Karpas-422 (cell line): ENCODE measurements at regions not wholly inside any gene's neighbourhood (a gene's known extent, or its start where the extent isn't known, plus 50 kb on each side); places are given as distances from the start of the nearest gene placed in this dataset.

ENCODE experiments used
- DNase-seq: peaks from one replicate; pipeline ENCODE4 v3.0.0-alpha.2; 2015
- H2AFZ ChIP-seq: fragments of 200-600 bp; sonication (generic); 2 replicates; pipeline ENCODE4 v1.6.1; 2014; ENCODE audit warnings: antibody characterized with exemption, low read length, mixed read lengths
- H3K27ac ChIP-seq: fragments of 200-600 bp; sonication (generic); 2 replicates; pipeline ENCODE4 v1.5.1; 2014; ENCODE audit warnings: mild to moderate bottlenecking, low read length, moderate library complexity
- H3K27me3 ChIP-seq: fragments of 200-600 bp; sonication (generic); 2 replicates; pipeline ENCODE4 v1.6.1; 2014; ENCODE audit warnings: low read length, mixed read lengths
- H3K36me3 ChIP-seq: fragments of 200-600 bp; sonication (generic); 2 replicates; pipeline ENCODE4 v1.6.1; 2014; ENCODE audit warnings: low read length, mixed read lengths; ENCODE audit not compliant: insufficient read depth
- H3K4me1 ChIP-seq: fragments of 200-600 bp; sonication (generic); 2 replicates; pipeline ENCODE4 v1.6.1; 2014; ENCODE audit warnings: mild to moderate bottlenecking, low read length, mixed read lengths
- H3K4me2 ChIP-seq: fragments of 200-600 bp; sonication (generic); 2 replicates; pipeline ENCODE4 v1.6.1; 2014; ENCODE audit warnings: low read length, low read depth, mild to moderate bottlenecking; ENCODE audit not compliant: poor library complexity, severe bottlenecking
- H3K4me3 ChIP-seq: fragments of 200-600 bp; sonication (generic); 2 replicates; pipeline ENCODE4 v1.5.1; 2014; ENCODE audit warnings: mild to moderate bottlenecking, antibody characterized with exemption, low read length, mixed read lengths
- H3K79me2 ChIP-seq: fragments of 200-600 bp; sonication (generic); 2 replicates; pipeline ENCODE4 v1.6.1; 2014; ENCODE audit warnings: mild to moderate bottlenecking, low read length, mixed read lengths
- H3K9ac ChIP-seq: fragments of 200-600 bp; sonication (generic); 2 replicates; pipeline ENCODE4 v1.6.0; 2014; ENCODE audit warnings: low read length
- H3K9me2 ChIP-seq: fragments of 200-600 bp; sonication (generic), shearing (Covaris generic); replicated peaks from 2 replicates; pipeline ENCODE4 v1.6.0; 2014; ENCODE audit warnings: mild to moderate bottlenecking, low read length, moderate library complexity; ENCODE audit not compliant: insufficient read depth
- H3K9me3 ChIP-seq: fragments of 300-700, 200-600 bp; sonication (generic); 2 replicates; pipeline ENCODE4 v1.6.1; 2014; ENCODE audit warnings: low read length, mixed read lengths
- H4K20me1 ChIP-seq: fragments of 200-600 bp; sonication (generic); 2 replicates; pipeline ENCODE4 v1.6.1; 2014; ENCODE audit warnings: mild to moderate bottlenecking, antibody characterized with exemption, low read length, low read depth; ENCODE audit not compliant: insufficient read depth

GRCh38 chr10:59959504-59960018 is 53.2 kb upstream of the CCDC6 start:
- Histone ChIP-seq H3K4me1 (no peaks in the 10 kb centered on the region), H4K20me1 (no peaks in the 10 kb centered on the region), H3K9me2 (no peaks in the 10 kb centered on the region), H3K79me2 (no peaks in the 10 kb centered on the region), H3K4me3 (no peak overlapping the region), H2AFZ (no peak overlapping the region), H3K27ac (no peak overlapping the region), H3K27me3 (no peaks in the 10 kb centered on the region), H3K9me3 (no peaks in the 10 kb centered on the region), H3K36me3 (no peaks in the 10 kb centered on the region), H3K4me2 (no peak overlapping the region), H3K9ac (no peak overlapping the region)
- DNase-seq = no peak

GRCh38 chr10:59958882-59959281 is 52.5 kb upstream of the CCDC6 start:
- H3K9me3 ChIP-seq = no peaks in the 10 kb centered on the region
- H3K27me3 ChIP-seq = no peaks in the 10 kb centered on the region
- no peaks in the 10 kb centered on the region for H3K9me2 ChIP-seq
- no peaks in the 10 kb centered on the region for H3K4me1 ChIP-seq
- H2AFZ ChIP-seq = no peak overlapping the region
- no peaks in the 10 kb centered on the region for H3K36me3 ChIP-seq
- no peaks in the 10 kb centered on the region for H4K20me1 ChIP-seq
- H3K27ac ChIP-seq = no peak overlapping the region
- H3K4me2 ChIP-seq = no peak overlapping the region
- H3K4me3 ChIP-seq = no peak overlapping the region
- no peaks in the 10 kb centered on the region for H3K79me2 ChIP-seq
- no peak overlapping the region for H3K9ac ChIP-seq
- no peak for DNase-seq

DNA sequence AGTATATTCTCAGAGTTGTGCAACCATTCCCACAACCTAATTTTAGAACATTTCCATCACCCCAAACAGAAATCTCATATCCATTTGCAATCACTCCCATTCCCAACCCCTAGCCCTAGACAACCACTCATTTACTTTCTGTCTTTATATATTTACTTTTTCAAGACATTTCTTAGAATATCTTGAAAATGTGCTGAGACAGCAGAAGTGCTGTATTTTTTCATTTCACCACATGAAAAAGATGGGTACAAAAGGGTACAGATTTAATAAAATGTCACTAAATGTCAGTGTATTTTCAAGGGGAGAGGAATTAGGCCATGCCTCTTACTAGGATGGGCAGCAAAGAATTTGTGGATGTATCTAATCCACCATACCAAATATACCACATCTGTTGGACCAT is 51.6 kb upstream of the CCDC6 start:
- DNase-seq = no peak
- no peak overlapping the region for H3K4me2 ChIP-seq
- H3K27ac ChIP-seq = no peak overlapping the region
- H3K9me3 ChIP-seq = no peaks in the 10 kb centered on the region
- no peak overlapping the region for H3K4me3 ChIP-seq
- H2AFZ ChIP-seq = no peak overlapping the region
- no peaks in the 10 kb centered on the region for H3K36me3 ChIP-seq
- H3K9me2 ChIP-seq = no peaks in the 10 kb centered on the region
- H3K4me1 ChIP-seq = no peaks in the 10 kb centered on the region
- H4K20me1 ChIP-seq = no peaks in the 10 kb centered on the region
- H3K79me2 ChIP-seq = no peaks in the 10 kb centered on the region
- no peaks in the 10 kb centered on the region for H3K27me3 ChIP-seq
- H3K9ac ChIP-seq = no peak overlapping the region
